ENCODE measurements at regions not wholly inside any gene's neighbourhood (a gene's known extent, or its start where the extent isn't known, plus 50 kb on each side); places are given as distances from the start of the nearest gene placed in this dataset.

DNA sequence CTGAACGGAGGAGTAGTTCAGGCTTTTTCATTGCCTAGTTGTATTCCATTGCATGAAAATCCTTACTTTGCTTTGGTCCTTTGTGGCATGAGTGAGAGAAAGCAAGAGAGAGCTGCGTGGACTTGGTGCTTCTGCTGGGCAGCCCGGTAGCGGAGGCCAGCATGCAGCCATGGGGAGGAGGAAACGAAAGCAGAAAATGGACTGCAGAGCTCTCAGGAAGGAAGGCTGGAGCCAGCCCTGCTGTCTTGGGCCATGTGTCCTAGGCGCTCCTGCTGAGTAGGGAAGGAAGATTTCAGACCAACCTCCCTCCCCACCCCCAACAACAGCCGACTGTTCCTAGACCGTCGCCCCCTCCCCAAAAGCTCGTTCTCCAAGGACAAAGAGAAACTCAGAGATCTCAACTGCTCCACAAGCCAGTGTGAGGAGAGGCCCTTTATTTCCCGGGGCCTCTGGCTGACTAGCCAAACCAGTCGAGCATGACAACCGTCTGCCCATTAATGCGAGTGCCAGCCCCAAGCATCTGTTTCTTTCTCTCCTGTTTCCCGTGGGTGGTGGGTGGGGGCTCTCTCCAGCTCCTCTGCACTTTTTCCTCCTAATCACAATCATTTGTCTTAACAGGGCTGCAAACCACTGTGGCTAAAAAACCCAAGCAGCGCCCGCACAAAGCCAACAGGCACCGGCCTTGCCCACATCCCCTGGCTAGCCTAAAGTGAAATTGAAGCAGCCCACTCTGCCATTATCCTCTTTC is 66.8 kb upstream of the FZD7 start:
- Mint-ChIP-seq H3K4me3 (no peak overlapping the region), H3K36me3 (peaks cover 0 to 4% (median 0%) of the 10 kb centered on the region in 5 donors), H3K4me1 (peaks cover 0 to 8% (median 4%) of the 10 kb centered on the region in 7 donors), H3K27me3 (peaks cover 0 to 13% (median 3%) of the 10 kb centered on the region in 5 donors), H3K27ac (no peak overlapping the region), H3K9me3 (peaks cover 0 to 4% (median 0%) of the 10 kb centered on the region in 11 donors)
- CTCF ChIA-PET: no interaction called here
- H3K4me3 ChIP-seq (ENCODE audit: low read length): no peak overlapping the region
- DNase-seq (no peak), ATAC-seq (no peak)
- H3K27ac ChIP-seq (ENCODE audit: low read depth, low read length): no peak overlapping the region
- intact Hi-C loops (cut with micrococcal nuclease): no loop called here
- peaks cover 0 to 3% of the 10 kb centered on the region in 2 donors for H3K4me1 ChIP-seq (ENCODE audit: control insufficient read depth in 2 of 2, insufficient read depth in 2 of 2, low read length in 2 of 2)
- H3K36me3 ChIP-seq (ENCODE audit: control insufficient read depth in 2 of 3, insufficient read depth in 3 of 3, low read length in 3 of 3): no peaks in the 10 kb centered on the region
- no peaks in the 10 kb centered on the region for H3K27me3 ChIP-seq (ENCODE audit: control insufficient read depth in 2 of 2, insufficient read depth in 2 of 2, low read length in 2 of 2)
- POLR2A ChIA-PET: no interaction called here
- no peaks in the 10 kb centered on the region for H3K9me3 ChIP-seq (ENCODE audit: control insufficient read depth in 2 of 3, low read length in 3 of 3)

DNA sequence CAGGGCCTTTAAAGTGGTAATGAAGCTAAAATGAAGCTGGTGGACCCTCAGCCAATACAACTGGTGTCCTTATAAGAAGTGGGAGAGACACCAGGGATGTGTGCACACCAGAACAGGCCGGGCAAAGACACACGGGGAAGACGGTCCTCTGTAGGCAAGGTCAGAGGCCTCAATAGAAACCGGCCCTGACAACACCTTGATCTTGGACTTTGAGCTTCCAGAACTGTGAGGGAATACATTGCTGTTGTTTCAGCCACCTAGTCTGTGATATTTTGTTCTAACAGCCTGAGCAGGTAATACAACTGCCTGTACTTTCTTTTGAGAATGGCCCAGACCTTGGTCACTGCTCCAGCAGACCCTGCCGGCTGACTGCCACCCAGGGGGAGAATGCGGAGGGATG is 65.6 kb upstream of the FZD7 start:
- Histone ChIP-seq H3K4me3 (ENCODE audit: low read length) (no peak overlapping the region), H3K9me3 (ENCODE audit: control insufficient read depth in 2 of 3, low read length in 3 of 3) (no peaks in the 10 kb centered on the region), H3K27me3 (ENCODE audit: control insufficient read depth in 2 of 2, insufficient read depth in 2 of 2, low read length in 2 of 2) (no peaks in the 10 kb centered on the region), H3K36me3 (ENCODE audit: control insufficient read depth in 2 of 3, insufficient read depth in 3 of 3, low read length in 3 of 3) (no peaks in the 10 kb centered on the region), H3K27ac (ENCODE audit: low read depth, low read length) (no peak overlapping the region), H3K4me1 (ENCODE audit: control insufficient read depth in 2 of 2, insufficient read depth in 2 of 2, low read length in 2 of 2) (peaks cover 0 to 3% of the 10 kb centered on the region in 2 donors)
- ATAC-seq (no peak), DNase-seq (no peak)
- Mint-ChIP-seq H3K4me1 (peaks cover 0 to 8% (median 4%) of the 10 kb centered on the region in 7 donors), H3K9me3 (peaks cover 0 to 4% (median 0%) of the 10 kb centered on the region in 11 donors), H3K27ac (no peak overlapping the region), H3K27me3 (peaks cover 0 to 13% (median 3%) of the 10 kb centered on the region in 5 donors), H3K36me3 (peaks cover 0 to 4% (median 0%) of the 10 kb centered on the region in 5 donors), H3K4me3 (no peak overlapping the region)
- POLR2A ChIA-PET: no interaction called here
- intact Hi-C loops (cut with micrococcal nuclease): no loop called here
- CTCF ChIA-PET: no interaction called here

DNA sequence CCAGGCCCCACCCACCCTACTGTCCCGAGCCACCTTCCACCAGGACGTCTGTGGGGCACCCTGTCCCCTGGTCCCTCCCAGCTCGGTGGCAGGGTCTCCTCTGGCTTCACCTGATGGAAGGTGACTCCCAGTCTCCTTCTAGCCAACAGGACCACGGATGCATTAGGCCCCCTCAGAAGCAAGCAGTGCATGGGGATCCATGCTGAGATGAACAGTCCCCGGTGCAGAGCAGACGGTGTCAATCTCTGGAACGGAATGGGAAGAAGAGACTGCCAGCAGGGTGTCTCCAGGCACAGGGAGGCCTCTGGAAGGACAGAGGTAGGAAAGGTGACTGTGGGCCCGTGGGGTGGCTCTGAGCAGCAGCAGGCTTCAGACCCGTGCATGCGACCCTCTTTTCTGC is 65.2 kb upstream of the FZD7 start:
- DNase-seq (no peak), ATAC-seq (no peak)
- peaks cover 0 to 3% of the 10 kb centered on the region in 2 donors for H3K4me1 ChIP-seq (ENCODE audit: control insufficient read depth in 2 of 2, insufficient read depth in 2 of 2, low read length in 2 of 2)
- Mint-ChIP-seq H3K36me3 (peaks cover 0 to 4% (median 0%) of the 10 kb centered on the region in 5 donors), H3K4me1 (peaks cover 0 to 8% (median 4%) of the 10 kb centered on the region in 7 donors), H3K27me3 (peaks cover 0 to 13% (median 3%) of the 10 kb centered on the region in 5 donors), H3K4me3 (no peak overlapping the region), H3K9me3 (peaks cover 0 to 4% (median 0%) of the 10 kb centered on the region in 11 donors), H3K27ac (no peak overlapping the region)
- no peaks in the 10 kb centered on the region for H3K36me3 ChIP-seq (ENCODE audit: control insufficient read depth in 2 of 3, insufficient read depth in 3 of 3, low read length in 3 of 3)
- H3K9me3 ChIP-seq (ENCODE audit: control insufficient read depth in 2 of 3, low read length in 3 of 3): no peaks in the 10 kb centered on the region
- no peak overlapping the region for H3K4me3 ChIP-seq (ENCODE audit: low read length)
- CTCF ChIA-PET: no interaction called here
- no peaks in the 10 kb centered on the region for H3K27me3 ChIP-seq (ENCODE audit: control insufficient read depth in 2 of 2, insufficient read depth in 2 of 2, low read length in 2 of 2)
- intact Hi-C loops (cut with micrococcal nuclease): no loop called here
- no peak overlapping the region for H3K27ac ChIP-seq (ENCODE audit: low read depth, low read length)
- POLR2A ChIA-PET: no interaction called here

DNA sequence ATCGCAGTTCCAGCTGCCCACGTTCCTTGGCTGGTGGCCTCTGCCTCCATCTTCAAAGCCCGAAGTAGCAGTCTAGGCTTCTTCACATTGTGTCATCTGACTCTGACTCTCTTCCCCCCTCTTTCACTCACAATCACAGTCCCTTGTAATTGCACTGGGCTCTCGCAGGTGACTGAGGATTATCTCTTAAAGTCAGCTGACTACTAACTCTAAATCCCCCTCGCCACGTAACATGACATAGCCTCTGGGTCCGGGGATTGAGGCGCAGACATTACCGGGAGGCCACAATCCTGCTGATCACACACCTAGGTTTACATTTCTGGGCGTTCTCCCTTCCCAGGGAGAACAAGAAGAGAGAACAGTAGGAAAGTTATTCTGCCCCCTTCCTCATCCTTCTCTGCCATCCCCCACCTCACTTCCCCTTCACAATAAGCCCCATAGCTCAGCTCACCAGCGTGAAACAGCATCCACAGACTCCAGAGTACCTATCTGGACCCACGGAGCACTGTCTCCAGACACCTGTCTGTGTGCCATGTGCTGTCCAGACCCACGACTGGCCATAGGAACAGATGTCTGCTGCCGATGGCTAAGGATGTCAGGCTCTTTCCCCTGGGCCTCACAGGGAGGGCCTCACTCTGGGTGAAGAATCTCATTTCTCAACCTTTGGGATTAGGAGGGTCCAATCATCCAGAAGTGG is 64.3 kb upstream of the FZD7 start:
- Mint-ChIP-seq H3K4me1 (peaks cover 0 to 7% (median 3%) of the 10 kb centered on the region in 7 donors), H3K27ac (no peak overlapping the region)
- ATAC-seq: no peak

DNA sequence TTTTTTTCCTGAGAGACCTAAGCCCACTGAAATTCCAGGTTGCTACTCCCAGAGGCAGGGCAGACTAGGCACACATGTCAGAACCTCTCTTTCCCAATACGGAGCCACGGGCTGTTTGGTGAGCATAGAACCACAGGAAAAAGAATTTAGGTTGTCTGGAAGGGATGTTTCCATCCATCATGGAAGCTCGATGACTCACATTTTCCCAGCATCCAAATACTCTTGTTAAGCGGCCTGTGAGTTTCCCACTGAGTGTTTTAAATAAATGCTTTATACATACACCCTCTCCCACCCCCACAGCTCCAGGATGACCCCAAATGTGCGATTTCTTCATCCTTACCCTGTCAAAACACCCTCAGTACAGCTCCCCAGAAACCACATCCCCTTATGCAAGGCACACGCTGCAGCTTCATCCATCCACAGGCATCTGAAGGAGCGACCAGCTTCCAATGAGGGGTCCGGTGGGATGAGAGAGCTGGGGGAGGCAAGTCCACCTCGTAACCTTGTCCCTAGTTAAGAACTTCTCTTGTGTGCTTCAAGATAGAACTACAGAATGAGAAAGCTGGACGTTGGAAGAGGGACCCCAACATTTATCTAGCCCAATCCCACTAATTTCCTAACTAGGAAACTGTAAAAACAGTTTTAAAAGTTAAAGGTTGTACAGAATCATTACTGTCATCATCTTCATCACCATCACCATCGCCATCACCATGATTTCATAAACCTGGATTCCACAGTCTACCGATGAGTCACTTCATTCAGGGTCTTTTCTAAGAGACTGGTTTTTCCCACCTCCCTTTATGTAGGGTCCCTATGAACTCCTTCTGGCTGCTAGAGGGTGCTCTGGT is 63.5 kb upstream of the FZD7 start:
- Mint-ChIP-seq H3K9me3 (peaks cover 0 to 4% (median 0%) of the 10 kb centered on the region in 11 donors), H3K4me1 (peaks cover 0 to 5% (median 0%) of the 10 kb centered on the region in 7 donors), H3K4me3 (no peak overlapping the region), H3K27me3 (peaks cover 0 to 13% (median 3%) of the 10 kb centered on the region in 5 donors), H3K36me3 (peaks cover 0 to 4% (median 0%) of the 10 kb centered on the region in 5 donors), H3K27ac (no peak overlapping the region)
- intact Hi-C loops (cut with micrococcal nuclease): no loop called here
- ATAC-seq: no peak
- CTCF ChIA-PET: no interaction called here
- no peak overlapping the region for H3K4me3 ChIP-seq (ENCODE audit: low read length)
- no peaks in the 10 kb centered on the region for H3K4me1 ChIP-seq (ENCODE audit: control insufficient read depth in 2 of 2, insufficient read depth in 2 of 2, low read length in 2 of 2)
- H3K27ac ChIP-seq (ENCODE audit: low read depth, low read length): no peak overlapping the region
- DNase-seq: no peak
- no peaks in the 10 kb centered on the region for H3K36me3 ChIP-seq (ENCODE audit: control insufficient read depth in 2 of 3, insufficient read depth in 3 of 3, low read length in 3 of 3)
- H3K9me3 ChIP-seq (ENCODE audit: control insufficient read depth in 2 of 3, low read length in 3 of 3): no peaks in the 10 kb centered on the region
- H3K27me3 ChIP-seq (ENCODE audit: control insufficient read depth in 2 of 2, insufficient read depth in 2 of 2, low read length in 2 of 2): no peaks in the 10 kb centered on the region
- POLR2A ChIA-PET: no interaction called here

More for the DNA sequence above, 64.3 kb upstream of the FZD7 start:
- H3K9me3 ChIP-seq (ENCODE audit: control insufficient read depth in 2 of 3, low read length in 3 of 3): no peaks in the 10 kb centered on the region
- ChIA-PET CTCF (no interaction called here), POLR2A (interaction anchor here (0.6 kb wide), 1 partner anchor 1245 kb away, joined by 3 read pairs; no protein-coding TSS in a partner anchor)
- DNase-seq: no peak
- no peak overlapping the region for H3K4me3 ChIP-seq (ENCODE audit: low read length)
- no peaks in the 10 kb centered on the region for H3K36me3 ChIP-seq (ENCODE audit: control insufficient read depth in 2 of 3, insufficient read depth in 3 of 3, low read length in 3 of 3)
- peaks cover 0 to 13% (median 3%) of the 10 kb centered on the region in 5 donors for H3K27me3 Mint-ChIP-seq
- H3K27me3 ChIP-seq (ENCODE audit: control insufficient read depth in 2 of 2, insufficient read depth in 2 of 2, low read length in 2 of 2): no peaks in the 10 kb centered on the region
- peaks cover 0 to 4% (median 0%) of the 10 kb centered on the region in 11 donors for H3K9me3 Mint-ChIP-seq
- H3K4me3 Mint-ChIP-seq: no peak overlapping the region
- H3K36me3 Mint-ChIP-seq: peaks cover 0 to 4% (median 0%) of the 10 kb centered on the region in 5 donors
- no peak overlapping the region for H3K27ac ChIP-seq (ENCODE audit: low read depth, low read length)
- intact Hi-C loops (cut with micrococcal nuclease): no loop called here
- peaks cover 0 to 1% of the 10 kb centered on the region in 2 donors for H3K4me1 ChIP-seq (ENCODE audit: control insufficient read depth in 2 of 2, insufficient read depth in 2 of 2, low read length in 2 of 2)

DNA sequence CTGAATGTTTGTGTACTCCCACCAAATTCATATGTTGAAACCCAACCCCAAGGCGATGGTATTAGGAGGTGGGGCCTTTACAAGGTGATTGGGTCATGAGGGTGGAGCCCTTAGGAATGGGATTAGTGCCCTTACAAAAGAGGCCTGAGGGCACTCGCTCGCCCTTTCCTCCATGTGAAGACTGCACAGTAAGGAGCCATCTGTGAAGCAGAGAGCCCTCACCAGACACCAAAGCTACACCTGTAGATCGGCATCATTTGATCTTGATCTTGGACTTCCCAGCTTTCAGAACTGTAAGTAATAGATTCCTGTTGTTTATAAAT is 62.9 kb upstream of the FZD7 start:
- ChIA-PET CTCF (no interaction called here), POLR2A (no interaction called here)
- Mint-ChIP-seq H3K27ac (no peak overlapping the region), H3K36me3 (peaks cover 0 to 4% (median 0%) of the 10 kb centered on the region in 5 donors), H3K4me3 (no peak overlapping the region), H3K9me3 (peaks cover 0 to 4% (median 0%) of the 10 kb centered on the region in 11 donors), H3K27me3 (peaks cover 0 to 13% (median 3%) of the 10 kb centered on the region in 5 donors), H3K4me1 (peaks cover 0 to 5% (median 0%) of the 10 kb centered on the region in 7 donors)
- Histone ChIP-seq H3K9me3 (ENCODE audit: control insufficient read depth in 2 of 3, low read length in 3 of 3) (no peaks in the 10 kb centered on the region), H3K27ac (ENCODE audit: low read depth, low read length) (no peak overlapping the region), H3K4me1 (ENCODE audit: control insufficient read depth in 2 of 2, insufficient read depth in 2 of 2, low read length in 2 of 2) (no peaks in the 10 kb centered on the region), H3K36me3 (ENCODE audit: control insufficient read depth in 2 of 3, insufficient read depth in 3 of 3, low read length in 3 of 3) (no peaks in the 10 kb centered on the region), H3K4me3 (ENCODE audit: low read length) (no peak overlapping the region), H3K27me3 (ENCODE audit: control insufficient read depth in 2 of 2, insufficient read depth in 2 of 2, low read length in 2 of 2) (no peaks in the 10 kb centered on the region)
- no peak for ATAC-seq
- DNase-seq: no peak
- intact Hi-C loops (cut with micrococcal nuclease): no loop called here
